HCT116 (cell line): ENCODE measurements at regions not wholly inside any gene's neighbourhood (a gene's known extent, or its start where the extent isn't known, plus 50 kb on each side); places are given as distances from the start of the nearest gene placed in this dataset.

ENCODE experiments used
- ATAC-seq: fragments of 200-7000 bp; cut with Tn5 transposase; 2 replicates; pipeline ENCODE4 v1.9.1; 2020; ENCODE audit warnings: mild to moderate bottlenecking, moderate library complexity
- BruUV-seq: library from RNA; stranded (reverse); fragments of 400-500 nt; replicated peaks from 2 replicates; lab custom pipeline; 2021; lab: Mats Ljungman, UMichigan
- CTCF ChIA-PET: fragments of 300-600 bp; sonication (Branson Sonifier 250); formaldehyde crosslinking; loops from one replicate; lab custom pipeline; 2021; ENCODE audit warnings: antibody characterized with exemption; lab: Charles Lee
- POLR2A ChIA-PET: fragments of 300-600, 350-600 bp; sonication (Branson Sonifier 250); formaldehyde crosslinking; loops from one replicate; lab custom pipeline; 2021; ENCODE audit warnings: antibody characterized with exemption; lab: Charles Lee
- RAD21 ChIA-PET, 2 experiments: fragments of 300-600 bp; sonication (Branson Sonifier 250); formaldehyde crosslinking; loops; one replicate each; lab custom pipeline; 2023; ENCODE audit warnings: low total read pairs in 2 of 2; ENCODE audit not compliant: uncharacterized antibody in 2 of 2, unreplicated experiment in 2 of 2, low non-redundant PET in 1 of 2; lab: Charles Lee
- DNase-seq: peaks from one replicate; pipeline ENCODE4 v3.0.0-alpha.2; 2010; ENCODE audit warnings: low read depth, low spot score
- H2AFZ ChIP-seq: fragments of 200-600 bp; shearing (Covaris generic), sonication (generic); 2 replicates; pipeline ENCODE4 v1.6.1; 2017; ENCODE audit warnings: low read depth, mixed run types, mixed read lengths, antibody characterized with exemption, low read length; ENCODE audit not compliant: poor library complexity, severe bottlenecking
- H3K27ac ChIP-seq: 2 replicates; pipeline ENCODE4 v1.5.1; 2012; ENCODE audit warnings: low read depth, low read length
- H3K27me3 ChIP-seq: fragments of 200-600 bp; sonication (generic); 2 replicates; pipeline ENCODE4 v1.6.1; 2016; ENCODE audit warnings: mixed run types, low read length, mixed read lengths; ENCODE audit not compliant: insufficient read depth
- H3K36me3 ChIP-seq, 2 experiments: fragments of 200-500 bp in 1 of 2; fragments of 200-600 bp in 1 of 2; sonication (Bioruptor generic) in 1 of 2; sonication (generic) in 1 of 2; 2 replicates each; pipeline versions ENCODE4 v1.5.1 to v1.6.1; 2014 to 2016; ENCODE audit warnings: low read length in 2 of 2, inconsistent platforms in 1 of 2, mixed read lengths in 1 of 2, mixed run types in 1 of 2; ENCODE audit not compliant: insufficient read depth in 2 of 2, control insufficient read depth in 1 of 2
- H3K4me1 ChIP-seq, 2 experiments: fragments of 200-600 bp in 1 of 2; sonication (generic) in 1 of 2; 2 replicates each; pipeline versions ENCODE4 v1.5.1 to v1.6.1; 2012 to 2017; ENCODE audit warnings: low read length in 2 of 2, inconsistent platforms in 1 of 2, mild to moderate bottlenecking in 1 of 2, mixed read lengths in 1 of 2, mixed run types in 1 of 2, moderate library complexity in 1 of 2; ENCODE audit not compliant: insufficient read depth in 2 of 2, control insufficient read depth in 1 of 2
- H3K4me2 ChIP-seq: fragments of 200-600 bp; sonication (generic); 2 replicates; pipeline ENCODE4 v1.6.1; 2017; ENCODE audit warnings: mixed run types, low read length, mixed read lengths
- H3K4me3 ChIP-seq, 2 experiments: fragments of 200-600 bp in 1 of 2; sonication (generic) in 1 of 2; replicated peaks in 1 of 2; 2 replicates each; pipeline ENCODE4 v1.5.1; 2011 to 2016; ENCODE audit warnings: low read length in 2 of 2, control low read depth in 1 of 2, low read depth in 1 of 2, mild to moderate bottlenecking in 1 of 2, mixed read lengths in 1 of 2, mixed run types in 1 of 2
- H3K79me2 ChIP-seq: fragments of 200-600 bp; sonication (generic); 2 replicates; pipeline ENCODE4 v1.6.1; 2017; ENCODE audit warnings: mild to moderate bottlenecking, mixed run types, low read length, moderate library complexity, mixed read lengths; ENCODE audit not compliant: insufficient read depth
- H3K9ac ChIP-seq: fragments of 200-600 bp; sonication (generic); 2 replicates; pipeline ENCODE4 v1.6.1; 2016; ENCODE audit warnings: low read length, mixed read lengths
- H3K9me2 ChIP-seq: fragments of 200-600 bp; sonication (generic), shearing (Covaris generic); 2 replicates; pipeline ENCODE4 v1.6.1; 2017; ENCODE audit warnings: mixed run types, mild to moderate bottlenecking, moderate library complexity; ENCODE audit not compliant: insufficient read depth
- H3K9me3 ChIP-seq, 2 experiments: fragments of 200-500 bp in 1 of 2; fragments of 200-600 bp in 1 of 2; sonication (Bioruptor generic) in 1 of 2; sonication (generic) in 1 of 2; 2 replicates each; pipeline ENCODE4 v1.6.1; 2014 to 2017; ENCODE audit warnings: low read length in 2 of 2, mixed read lengths in 2 of 2, inconsistent platforms in 1 of 2, low read depth in 1 of 2, mild to moderate bottlenecking in 1 of 2, mixed run types in 1 of 2, moderate library complexity in 1 of 2; ENCODE audit not compliant: control insufficient read depth in 1 of 2, insufficient read depth in 1 of 2
- H4K20me1 ChIP-seq: fragments of 200-600 bp; sonication (generic), shearing (Covaris generic); 2 replicates; pipeline ENCODE4 v1.6.1; 2017; ENCODE audit warnings: mixed run types, mild to moderate bottlenecking, moderate library complexity; ENCODE audit not compliant: insufficient read depth
- CEBPB ChIP-seq: IDR thresholded peaks from 2 replicates; pipeline ENCODE4 v1.6.1; 2012; ENCODE audit warnings: low read depth
- EGR1 ChIP-seq: IDR thresholded peaks from 2 replicates; pipeline ENCODE4 v1.6.1; 2012; ENCODE audit warnings: low read depth
- EZH2phosphoT487 ChIP-seq: fragments of 200-600 bp; IDR thresholded peaks from 2 replicates; pipeline ENCODE4 v1.6.1; 2018; ENCODE audit warnings: antibody characterized with exemption, borderline replicate concordance
- POLR2AphosphoS5 ChIP-seq: IDR thresholded peaks from 2 replicates; pipeline ENCODE4 v1.6.1; 2011; ENCODE audit warnings: mild to moderate bottlenecking, low read depth, low read length, moderate library complexity
- RAD21 ChIP-seq: IDR thresholded peaks from 2 replicates; pipeline ENCODE4 v1.6.1; 2012; ENCODE audit warnings: low read depth, mild to moderate bottlenecking
- SIN3A ChIP-seq: IDR thresholded peaks from 2 replicates; pipeline ENCODE4 v1.6.1; 2012; ENCODE audit warnings: low read depth
- SRF ChIP-seq: IDR thresholded peaks from 2 replicates; pipeline ENCODE4 v1.6.1; 2012; ENCODE audit warnings: low read depth
- YY1 ChIP-seq: IDR thresholded peaks from 2 replicates; pipeline ENCODE4 v1.6.1; 2011; ENCODE audit warnings: low read length, low read depth, moderate library complexity, mild to moderate bottlenecking; ENCODE audit not compliant: insufficient replicate concordance; ENCODE audit errors: extremely low read depth
- intact Hi-C: fragments of 100-400 bp; cut with micrococcal nuclease; formaldehyde crosslinking; loops from 2 replicates; pipeline ENCODE4 v1.10.0; 2022
- TF ChIP-seq, protein P1 (sequence below), 3 experiments: fragments of 200-600 bp in 1 of 3; sonication (generic) in 1 of 3; IDR thresholded peaks in 2 of 3; conservative IDR thresholded peaks in 1 of 3; 2 replicates each; pipeline ENCODE4 v1.5.1; 2012 to 2017; ENCODE audit warnings: low read depth in 2 of 3, low read length in 2 of 3, antibody characterized with exemption in 1 of 3, borderline replicate concordance in 1 of 3, control low read depth in 1 of 3, mild to moderate bottlenecking in 1 of 3, mixed read lengths in 1 of 3, mixed run types in 1 of 3, moderate library complexity in 1 of 3; ENCODE audit not compliant: insufficient read depth in 1 of 3

DNA sequence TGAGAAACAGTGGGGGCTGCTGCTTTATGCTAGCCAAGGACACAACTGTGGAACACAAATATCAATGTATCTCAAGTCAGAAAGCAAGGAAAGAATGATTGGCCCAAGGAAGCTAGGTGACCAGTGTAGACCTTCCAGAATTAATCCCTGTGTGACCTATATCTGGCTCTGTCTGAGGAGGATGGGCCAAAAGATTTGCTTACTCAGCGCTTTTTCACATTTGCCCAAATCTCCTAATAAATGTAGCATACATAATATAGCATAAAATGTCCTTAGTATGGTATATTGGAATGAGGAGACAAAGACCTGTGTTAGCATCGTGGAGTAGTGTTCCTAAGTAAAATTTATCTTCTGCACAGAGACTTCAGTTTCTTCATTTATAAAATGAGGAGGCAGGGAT, 66.7 kb upstream of the NT5C1B start:
- no TSS peak for BruUV-seq
- ChIA-PET POLR2A (no interaction called here), CTCF (no interaction called here), RAD21 (no interaction called here)
- no peak overlapping the region for H3K4me3 ChIP-seq
- peaks cover 4% of the 10 kb centered on the region; the same call in 1 of the 2 replicates for H3K27me3 ChIP-seq
- intact Hi-C loops: no loop called here
- no peaks in the 10 kb centered on the region for H3K9me3 ChIP-seq
- H4K20me1 ChIP-seq: no peaks in the 10 kb centered on the region
- no peaks in the 10 kb centered on the region for H3K79me2 ChIP-seq
- no peak for TF ChIP-seq SRF
- no peak overlapping the region for H3K9ac ChIP-seq
- no peak overlapping the region for H3K4me2 ChIP-seq
- H3K36me3 ChIP-seq: no peaks in the 10 kb centered on the region
- no peak for ATAC-seq
- H3K9me2 ChIP-seq: no peaks in the 10 kb centered on the region
- DNase-seq: no peak
- H3K4me1 ChIP-seq: no peaks in the 10 kb centered on the region
- no peak overlapping the region for H2AFZ ChIP-seq
- H3K27ac ChIP-seq: no peak overlapping the region

DNA sequence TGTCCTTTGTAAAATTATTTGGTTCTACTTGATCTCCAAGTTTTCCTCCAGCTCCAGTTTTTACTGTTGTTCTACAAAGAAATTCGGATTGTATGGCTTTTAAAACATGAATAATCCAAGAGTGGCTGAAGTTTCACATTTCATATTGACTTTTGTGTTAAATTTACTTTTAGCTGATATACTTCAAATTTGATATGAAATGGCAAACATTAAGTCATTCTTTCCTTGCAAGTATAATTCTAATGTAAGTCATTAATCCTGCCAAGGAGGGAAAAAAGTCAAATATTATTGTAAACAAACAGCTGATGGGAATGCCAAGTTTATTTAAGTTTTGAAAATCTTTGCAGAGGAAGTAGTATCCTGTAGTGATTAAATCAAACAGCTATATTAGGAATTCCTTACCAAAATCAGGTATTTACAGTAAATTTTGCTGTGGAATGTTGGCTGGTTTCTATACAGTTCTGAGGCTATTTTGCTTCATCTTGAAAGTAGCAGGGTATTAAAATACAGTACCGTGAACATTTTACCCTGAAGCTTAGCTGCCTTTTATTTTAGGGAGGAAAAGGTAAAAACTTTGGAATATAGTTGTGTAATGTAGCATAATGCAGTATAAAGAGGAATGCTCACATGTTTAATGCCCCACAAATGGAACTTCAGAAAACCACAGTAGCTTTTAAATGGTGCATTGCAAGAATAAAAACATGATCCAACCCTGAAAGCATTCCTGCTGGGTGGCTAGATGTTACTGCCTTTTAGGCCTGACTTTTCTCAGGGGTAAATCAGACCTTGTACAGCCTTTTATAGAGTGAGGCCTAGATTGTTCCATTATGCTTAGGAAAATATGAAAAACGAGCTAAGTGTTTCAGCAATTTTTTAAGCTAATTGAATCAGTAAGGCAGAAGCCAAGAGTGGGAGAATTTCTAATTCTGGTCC, 62.7 kb upstream of the NT5C1B start:
- no peaks in the 10 kb centered on the region for H3K9me3 ChIP-seq
- H3K9me2 ChIP-seq: no peaks in the 10 kb centered on the region
- TF ChIP-seq EGR1 (no peak), YY1 (no peak), CEBPB (no peak), POLR2AphosphoS5 (no peak), RAD21 (no peak), EZH2phosphoT487 (no peak), SIN3A (no peak)
- TF ChIP-seq, protein P1, sequence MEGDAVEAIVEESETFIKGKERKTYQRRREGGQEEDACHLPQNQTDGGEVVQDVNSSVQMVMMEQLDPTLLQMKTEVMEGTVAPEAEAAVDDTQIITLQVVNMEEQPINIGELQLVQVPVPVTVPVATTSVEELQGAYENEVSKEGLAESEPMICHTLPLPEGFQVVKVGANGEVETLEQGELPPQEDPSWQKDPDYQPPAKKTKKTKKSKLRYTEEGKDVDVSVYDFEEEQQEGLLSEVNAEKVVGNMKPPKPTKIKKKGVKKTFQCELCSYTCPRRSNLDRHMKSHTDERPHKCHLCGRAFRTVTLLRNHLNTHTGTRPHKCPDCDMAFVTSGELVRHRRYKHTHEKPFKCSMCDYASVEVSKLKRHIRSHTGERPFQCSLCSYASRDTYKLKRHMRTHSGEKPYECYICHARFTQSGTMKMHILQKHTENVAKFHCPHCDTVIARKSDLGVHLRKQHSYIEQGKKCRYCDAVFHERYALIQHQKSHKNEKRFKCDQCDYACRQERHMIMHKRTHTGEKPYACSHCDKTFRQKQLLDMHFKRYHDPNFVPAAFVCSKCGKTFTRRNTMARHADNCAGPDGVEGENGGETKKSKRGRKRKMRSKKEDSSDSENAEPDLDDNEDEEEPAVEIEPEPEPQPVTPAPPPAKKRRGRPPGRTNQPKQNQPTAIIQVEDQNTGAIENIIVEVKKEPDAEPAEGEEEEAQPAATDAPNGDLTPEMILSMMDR (IDR thresholded peaks at IDR 0.05 in 2 of 3, conservative IDR thresholded peaks at IDR 0.05 in 1 of 3; ENCODE audit: borderline replicate concordance in 1 of 3, insufficient read depth in 1 of 3, low read depth in 2 of 3, low read length in 2 of 3): no peak
- no peak overlapping the region for H3K9ac ChIP-seq
- ChIA-PET RAD21 (no interaction called here), CTCF (no interaction called here), POLR2A (no interaction called here)
- ATAC-seq: no peak
- H3K4me1 ChIP-seq: no peaks in the 10 kb centered on the region
- no peak overlapping the region for H3K4me2 ChIP-seq
- no peaks in the 10 kb centered on the region for H3K27me3 ChIP-seq
- no TSS peak for BruUV-seq
- no peak overlapping the region for H2AFZ ChIP-seq
- no peak overlapping the region for H3K27ac ChIP-seq
- no peaks in the 10 kb centered on the region for H4K20me1 ChIP-seq
- no peaks in the 10 kb centered on the region for H3K36me3 ChIP-seq
- no peaks in the 10 kb centered on the region for H3K79me2 ChIP-seq
- intact Hi-C loops: no loop called here
- H3K4me3 ChIP-seq: no peak overlapping the region
- no peak for DNase-seq
